ENCODE measurements at regions not wholly inside any gene's neighbourhood (a gene's known extent, or its start where the extent isn't known, plus 50 kb on each side); places are given as distances from the start of the nearest gene placed in this dataset.
"Not testable (repeated sequence)": the region's sequence is repeated elsewhere in the genome, so short reads cannot be mapped to it uniquely, and the experiment has no call there.

DNA sequence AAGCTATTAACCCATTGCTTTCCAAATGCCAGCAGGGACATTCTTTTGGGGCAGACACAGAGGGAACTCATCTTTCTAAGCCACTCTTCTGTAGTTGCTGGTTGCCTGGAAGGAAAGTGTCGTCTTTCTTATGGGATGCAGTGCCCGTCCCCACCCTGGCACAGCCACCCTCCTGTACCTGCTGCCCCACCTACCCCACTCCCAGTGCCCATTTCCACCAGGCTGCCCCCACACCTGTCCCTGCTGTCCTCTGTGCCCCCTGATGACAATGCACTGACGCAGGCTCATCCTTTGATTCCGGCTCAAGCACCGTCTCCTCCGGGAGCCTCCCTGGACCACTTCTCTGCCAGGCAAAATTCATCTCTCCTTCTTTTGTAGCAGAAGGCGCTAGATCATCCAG lies 190.4 kb upstream of the CDH5 start:
- no peak for DNase-seq (ENCODE audit: low read depth in 3 of 3, low spot score in 1 of 3)

DNA sequence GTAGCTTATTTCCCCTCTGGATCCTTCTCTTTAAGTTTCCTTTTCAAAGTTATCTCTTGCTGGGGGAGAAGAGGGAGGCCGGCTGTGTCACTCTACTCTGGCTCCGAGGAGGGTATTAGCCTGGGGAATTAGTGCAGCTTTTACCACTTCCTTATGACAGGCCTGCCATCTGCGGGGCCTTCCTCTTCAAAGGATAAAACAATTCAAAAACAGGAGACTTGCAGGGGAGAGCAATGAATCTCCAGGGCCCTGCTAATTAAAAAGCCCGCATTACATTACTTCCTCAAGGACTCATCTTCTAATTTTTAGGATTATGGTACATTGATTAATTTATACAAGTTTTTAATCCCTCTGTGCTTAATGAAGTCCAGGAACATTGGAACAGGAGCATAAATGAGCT lies 190.9 kb upstream of the CDH5 start:
- DNase-seq (ENCODE audit: low read depth in 3 of 3, low spot score in 1 of 3): no peak

GRCh38 chr16:66175058-66175457 lies 191.4 kb upstream of the CDH5 start:
- no peak for DNase-seq (ENCODE audit: low read depth in 3 of 3, low spot score in 1 of 3)

GRCh38 chr16:66173796-66174195 lies 192.7 kb upstream of the CDH5 start:
- not testable (repeated sequence) for DNase-seq (ENCODE audit: low read depth in 3 of 3, low spot score in 1 of 3)

GRCh38 chr16:66173181-66173580 lies 193.3 kb upstream of the CDH5 start:
- not testable (repeated sequence) for DNase-seq (ENCODE audit: low read depth in 3 of 3, low spot score in 1 of 3)

DNA sequence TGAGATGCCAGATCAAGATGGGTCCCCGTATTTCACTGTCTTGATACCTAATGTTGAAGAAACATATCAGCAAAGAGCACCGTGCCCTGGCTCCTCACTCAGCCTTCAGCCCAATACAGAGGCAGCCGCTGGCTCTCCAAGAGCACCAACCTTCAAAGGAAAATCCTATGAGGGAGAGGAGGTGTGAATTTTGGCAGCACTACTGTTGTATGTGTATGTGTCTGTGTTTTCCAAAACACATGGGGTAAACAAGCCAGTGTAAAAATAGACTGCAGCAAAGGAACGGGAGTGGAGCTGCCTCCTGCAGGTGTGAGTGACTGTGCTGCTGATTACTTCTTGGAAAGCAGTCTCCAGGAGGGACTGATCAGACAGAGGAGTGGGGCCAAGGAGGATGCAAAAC lies 194.0 kb upstream of the CDH5 start:
- DNase-seq (ENCODE audit: low read depth in 3 of 3, low spot score in 1 of 3): no peak

DNA sequence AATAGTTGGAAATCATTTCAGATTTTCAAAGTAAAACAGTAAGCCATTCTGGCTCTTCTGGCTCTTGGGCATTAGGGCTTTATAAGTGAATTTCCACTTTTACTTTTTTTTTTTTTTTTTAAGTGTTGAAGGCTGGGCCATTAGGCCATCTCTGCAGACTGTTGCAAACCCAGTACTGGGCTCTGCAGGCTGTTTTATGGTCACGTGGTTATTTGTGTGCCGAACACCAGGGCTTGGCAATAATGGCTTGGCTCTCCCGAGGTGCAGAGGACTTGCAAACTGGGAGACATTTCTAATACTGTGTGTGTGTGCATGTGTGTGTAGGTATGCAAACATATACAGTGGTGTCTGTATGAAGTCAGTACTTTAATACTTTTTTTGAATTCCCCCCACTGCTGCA lies 194.9 kb upstream of the CDH5 start:
- DNase-seq (ENCODE audit: low read depth in 3 of 3, low spot score in 1 of 3): no peak

- DNase-seq (ENCODE audit: low read depth in 3 of 3, low spot score in 1 of 3): no peak
Measured at GRCh38 chr16:66170989-66171388, 195.5 kb upstream of the CDH5 start.

GRCh38 chr16:66169817-66170216 lies 196.7 kb upstream of the CDH5 start:
- no peak for DNase-seq (ENCODE audit: low read depth in 3 of 3, low spot score in 1 of 3)

DNA sequence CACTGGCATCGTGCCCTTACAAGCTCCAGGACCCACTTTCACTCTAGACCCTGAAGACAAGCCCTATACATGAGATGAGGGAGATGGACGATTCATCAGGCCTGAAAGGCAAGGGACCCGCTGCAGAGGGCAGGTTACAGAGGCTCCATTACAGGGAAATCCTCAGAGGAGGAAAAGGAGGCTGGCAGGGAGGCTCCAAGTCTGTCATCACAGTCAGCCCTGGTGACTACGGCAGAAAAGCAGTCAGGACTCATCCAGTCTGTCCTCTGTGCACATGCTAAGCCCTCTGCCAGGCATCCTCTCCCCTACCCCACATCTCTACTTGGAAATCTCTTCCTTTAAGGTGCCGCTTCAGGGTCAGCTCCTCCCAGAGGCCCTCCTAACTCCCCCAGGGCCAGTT lies 197.7 kb upstream of the CDH5 start:
- no peak for DNase-seq (ENCODE audit: low read depth in 3 of 3, low spot score in 1 of 3)

GRCh38 chr16:66167564-66168291 lies 198.8 kb upstream of the CDH5 start:
- no peak for DNase-seq (ENCODE audit: low read depth in 3 of 3, low spot score in 1 of 3)

DNA sequence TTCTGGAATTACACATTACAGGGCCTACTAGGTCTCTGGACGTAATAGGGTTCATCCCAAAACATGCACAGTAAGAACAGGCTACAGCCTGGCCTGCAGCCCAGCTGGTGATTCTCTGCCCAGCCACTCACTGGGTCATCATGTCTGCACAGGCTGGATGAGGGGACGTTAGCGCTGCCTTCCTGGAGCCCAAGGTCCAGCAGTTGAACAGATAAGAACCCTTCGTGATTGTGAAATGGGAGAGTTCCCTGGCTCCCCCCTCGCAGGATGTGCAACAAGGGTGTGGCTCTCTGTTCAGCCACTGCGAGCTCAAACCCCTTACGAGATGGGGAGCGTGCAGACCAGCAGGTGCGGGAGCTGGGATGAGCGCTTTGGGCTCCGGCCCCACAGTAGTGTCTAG lies 200.0 kb upstream of the CDH5 start:
- DNase-seq (ENCODE audit: low read depth in 3 of 3, low spot score in 1 of 3): no peak

DNA sequence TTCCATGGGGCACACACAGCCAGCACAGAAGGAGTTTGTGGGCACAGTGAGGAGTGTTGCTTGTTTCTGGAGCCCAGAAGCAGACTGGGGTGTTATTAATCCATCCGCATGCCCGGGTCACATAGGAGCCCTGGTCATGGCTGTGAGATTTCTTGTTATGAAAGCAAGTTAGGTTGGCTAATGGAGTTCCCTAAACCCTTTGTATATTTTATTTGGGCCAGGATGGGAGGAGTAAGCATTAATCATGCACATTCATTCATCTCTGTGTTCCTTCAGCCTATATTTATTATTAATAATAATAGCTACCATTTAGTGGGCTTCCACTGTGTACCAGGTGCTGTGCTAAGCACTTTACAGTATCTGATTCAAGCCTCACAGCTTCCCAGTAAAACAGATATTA lies 200.6 kb upstream of the CDH5 start:
- DNase-seq (ENCODE audit: low read depth in 3 of 3, low spot score in 1 of 3): no peak

- DNase-seq (ENCODE audit: low read depth in 3 of 3, low spot score in 1 of 3): no peak
Measured at GRCh38 chr16:66164581-66165247, 201.8 kb upstream of the CDH5 start.

DNA sequence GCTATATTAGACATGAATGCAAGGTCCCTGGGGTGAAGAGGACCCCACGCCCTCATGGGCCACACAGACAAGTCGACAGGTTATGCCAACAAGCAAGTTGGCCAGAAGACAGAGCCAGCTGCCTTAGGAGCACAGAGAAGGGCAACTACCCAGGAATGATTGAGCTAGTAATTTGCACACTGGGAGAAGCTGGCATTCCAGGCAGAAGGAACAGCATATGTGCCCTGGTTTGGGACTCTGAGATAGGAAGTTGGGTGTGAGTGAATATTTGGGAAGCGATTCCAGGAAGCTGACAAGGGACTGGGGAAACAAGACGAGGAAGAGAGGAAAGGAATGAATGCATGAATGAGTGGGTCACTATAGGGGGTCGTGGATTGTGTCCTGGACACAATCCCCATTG lies 203.7 kb upstream of the CDH5 start:
- DNase-seq (ENCODE audit: low read depth in 3 of 3, low spot score in 1 of 3): no peak

DNA sequence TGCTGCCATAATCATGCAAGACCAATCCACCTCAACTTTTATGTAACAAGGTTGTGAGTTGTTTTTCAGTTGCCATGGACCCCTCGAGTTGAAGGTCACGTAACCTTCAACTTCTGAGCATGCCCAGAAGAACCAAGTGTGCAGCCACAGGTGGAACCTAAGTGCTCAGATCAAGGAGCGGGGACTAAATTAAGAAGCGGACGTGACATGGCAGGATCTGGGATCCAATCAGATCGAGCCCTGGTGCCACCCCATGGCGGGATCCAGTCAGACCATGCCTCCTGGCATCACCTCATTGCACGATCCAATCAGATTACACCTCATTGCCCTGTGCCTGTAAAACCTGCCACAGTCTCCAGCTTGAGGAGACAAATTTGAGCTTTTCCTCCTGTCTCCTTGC lies 204.5 kb upstream of the CDH5 start:
- DNase-seq (ENCODE audit: low read depth in 3 of 3, low spot score in 1 of 3): no peak

DNA sequence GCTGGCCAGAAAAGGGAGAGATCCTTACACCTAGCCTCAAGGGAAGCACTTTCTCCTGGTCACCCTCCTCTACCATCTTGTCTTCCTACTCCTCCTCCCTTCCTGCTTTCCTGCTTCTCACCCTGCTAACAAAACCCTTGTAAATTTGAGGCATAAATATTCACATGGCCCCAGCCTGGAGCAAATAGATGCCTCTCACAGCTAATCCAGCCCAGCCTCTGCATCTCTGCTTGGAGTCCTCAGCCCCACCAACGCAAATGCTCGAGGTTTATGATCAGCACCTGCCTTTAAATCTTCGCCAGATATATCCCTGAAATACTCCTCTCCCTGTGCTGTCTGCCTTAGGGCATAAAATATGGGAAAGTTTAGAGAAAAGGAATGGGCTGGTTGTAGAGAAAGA lies 205.2 kb upstream of the CDH5 start:
- no peak for DNase-seq (ENCODE audit: low read depth in 3 of 3, low spot score in 1 of 3)

DNA sequence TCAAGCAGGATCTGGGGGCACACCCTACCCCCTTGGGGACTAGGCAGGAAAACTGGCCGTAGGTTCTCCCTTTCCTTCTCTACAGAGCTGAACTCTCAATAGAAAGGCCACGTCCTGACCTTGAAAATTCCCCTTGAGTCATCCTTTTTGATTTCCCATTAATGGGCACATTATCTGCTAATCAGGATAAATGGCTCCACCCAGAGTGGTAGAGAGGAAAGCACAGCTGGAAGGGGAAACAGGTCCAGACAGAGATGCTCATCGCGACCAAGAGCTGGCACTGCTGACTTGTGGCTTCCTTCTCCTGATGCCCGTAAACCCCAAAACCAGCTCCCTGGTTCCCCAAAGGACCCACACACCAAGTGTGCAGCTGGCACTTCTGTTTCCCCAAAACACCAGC lies 206.5 kb upstream of the CDH5 start:
- no peak for DNase-seq (ENCODE audit: low read depth in 3 of 3, low spot score in 1 of 3)

GRCh38 chr16:66156538-66156937 lies 210.0 kb upstream of the CDH5 start:
- no peak for DNase-seq (ENCODE audit: low read depth in 3 of 3, low spot score in 1 of 3)

GRCh38 chr16:66155933-66156332 lies 210.6 kb upstream of the CDH5 start:
- DNase-seq (ENCODE audit: low read depth in 3 of 3, low spot score in 1 of 3): no peak

GRCh38 chr16:66154801-66155200 lies 211.7 kb upstream of the CDH5 start:
- no peak for DNase-seq (ENCODE audit: low read depth in 3 of 3, low spot score in 1 of 3)

DNA sequence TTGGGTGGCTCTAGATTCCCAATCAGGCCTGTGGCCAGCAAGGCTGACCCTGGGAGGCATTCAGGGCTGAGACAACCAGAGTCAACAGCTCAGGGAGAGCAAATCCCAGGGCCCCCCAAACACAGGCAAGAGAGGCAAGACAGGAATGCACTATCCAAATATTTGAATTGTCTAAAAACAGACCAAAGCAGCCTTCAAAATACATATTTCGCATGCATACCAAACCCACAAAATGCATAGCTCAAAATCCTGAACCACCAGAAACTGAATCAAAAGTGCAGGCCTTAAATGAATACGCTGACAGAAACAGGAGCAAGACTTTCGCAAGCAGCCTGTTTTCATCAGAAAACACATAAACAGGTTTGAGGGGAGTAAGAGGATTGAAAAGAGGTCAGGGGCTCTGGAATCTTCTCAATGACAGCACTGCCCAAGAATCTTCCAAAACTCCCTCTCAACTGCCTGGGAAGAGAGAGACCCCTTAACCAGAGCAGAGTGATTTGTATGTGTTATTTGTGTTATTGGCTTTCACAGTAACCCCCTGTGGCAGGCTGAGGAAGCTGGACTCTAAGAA lies 213.6 kb upstream of the CDH5 start:
- DNase-seq (ENCODE audit: low read depth in 3 of 3, low spot score in 1 of 3): no peak

DNA sequence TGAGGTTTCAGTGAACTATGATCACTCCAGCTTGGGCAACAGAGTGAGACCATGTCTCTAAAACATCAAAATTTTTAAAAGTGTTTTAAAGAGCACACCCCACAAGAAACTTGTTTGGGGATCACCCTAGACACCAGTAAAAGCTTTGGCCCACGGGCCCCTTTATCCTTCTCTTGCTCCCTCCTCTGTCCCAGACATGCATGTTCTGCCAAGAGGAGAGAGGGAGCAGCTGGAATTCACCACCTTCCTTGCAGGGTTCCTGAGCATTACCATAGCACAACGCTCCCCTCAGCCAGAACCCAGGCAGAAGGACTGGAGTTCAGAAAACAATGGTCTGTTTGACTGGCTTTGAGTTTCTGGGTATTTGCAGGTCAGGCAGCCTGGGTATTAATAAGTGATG lies 214.3 kb upstream of the CDH5 start:
- DNase-seq (ENCODE audit: low read depth in 3 of 3, low spot score in 1 of 3): no peak
